HEK293T (cell line): ENCODE measurements at regions not wholly inside any gene's neighbourhood (a gene's known extent, or its start where the extent isn't known, plus 50 kb on each side); places are given as distances from the start of the nearest gene placed in this dataset.

Source experiments
- CTBP1 ChIP-seq: fragments of 450-650 bp; IDR thresholded peaks from 2 replicates; pipeline ENCODE4 v1.6.1; 2016; ENCODE audit warnings: borderline replicate concordance
- FOXK2 ChIP-seq: fragments of 450-650 bp; IDR thresholded peaks from 2 replicates; pipeline ENCODE4 v1.6.1; 2016; ENCODE audit warnings: mild to moderate bottlenecking
- FOXM1 ChIP-seq: fragments of 450-650 bp; IDR thresholded peaks from 2 replicates; pipeline ENCODE4 v1.6.1; 2017; ENCODE audit warnings: mild to moderate bottlenecking, borderline replicate concordance

- no peak for TF ChIP-seq FOXK2
- TF ChIP-seq FOXM1 = no peak
- TF ChIP-seq CTBP1 = no peak
Observed at GRCh38 chr12:92030618-92031017, 115.0 kb downstream of the BTG1 start.
